AG04449 (cell line): ENCODE measurements at regions not wholly inside any gene's neighbourhood (a gene's known extent, or its start where the extent isn't known, plus 50 kb on each side); places are given as distances from the start of the nearest gene placed in this dataset.
"Not testable (repeated sequence)": the region's sequence is repeated elsewhere in the genome, so short reads cannot be mapped to it uniquely, and the experiment has no call there.

Experiments used
- CTCF ChIA-PET: fragments of 350-600 bp; formaldehyde crosslinking; extraction: SDS; loops from one replicate; lab custom pipeline; 2021; ENCODE audit warnings: antibody characterized with exemption; lab: Yijun Ruan, JAX
- POLR2A ChIA-PET: fragments of 400-600, 350-600 bp; formaldehyde crosslinking; extraction: SDS; loops from one replicate; lab custom pipeline; 2020; ENCODE audit warnings: antibody characterized with exemption, inconsistent platforms; lab: Yijun Ruan, JAX
- DNase-seq: peaks from one replicate; pipeline ENCODE4 v3.0.0-alpha.2; 2010; ENCODE audit warnings: low read depth, low spot score
- H3K4me3 ChIP-seq: 2 replicates; pipeline ENCODE4 v1.5.1; 2011; ENCODE audit warnings: low read depth, mild to moderate bottlenecking, control low read depth, low read length
- CTCF ChIP-seq: IDR thresholded peaks from one replicate; pipeline ENCODE4 v1.5.1; 2011; ENCODE audit warnings: mild to moderate bottlenecking, moderate library complexity, low read length, control low read depth, inconsistent platforms; ENCODE audit not compliant: insufficient read depth; ENCODE audit errors: missing control alignments

- no peak overlapping the region for H3K4me3 ChIP-seq
- TF ChIP-seq CTCF = no peak
- ChIA-PET POLR2A (no interaction called here), CTCF (no interaction called here)
- DNase-seq = no peak
These were observed 168.5 kb downstream of the NPIPB11 start for GRCh38 chr16:29237971-29238370.

GRCh38 chr16:29237495-29237894 lies 169.0 kb downstream of the NPIPB11 start:
- POLR2A ChIA-PET, CTCF ChIA-PET, DNase-seq, H3K4me3 ChIP-seq: not testable (repeated sequence)

GRCh38 chr16:29237023-29237422 lies 169.5 kb downstream of the NPIPB11 start:
- CTCF ChIA-PET, H3K4me3 ChIP-seq, DNase-seq, POLR2A ChIA-PET: not testable (repeated sequence)

- H3K4me3 ChIP-seq, POLR2A ChIA-PET, DNase-seq: not testable (repeated sequence)
- CTCF ChIA-PET = interaction anchor here (1.4 kb wide), 1 partner anchor 121 kb away, joined by 3 read pairs; no protein-coding TSS in a partner anchor
These were observed 170.6 kb downstream of the NPIPB11 start for GRCh38 chr16:29235836-29236370.

- POLR2A ChIA-PET, H3K4me3 ChIP-seq, DNase-seq: not testable (repeated sequence)
- CTCF ChIA-PET = interaction anchor here (1.4 kb wide), 1 partner anchor 120 kb away, joined by 3 read pairs; no protein-coding TSS in a partner anchor
These were observed 171.8 kb downstream of the NPIPB11 start for GRCh38 chr16:29234536-29235275.

- POLR2A ChIA-PET, DNase-seq, CTCF ChIA-PET, H3K4me3 ChIP-seq: not testable (repeated sequence)
These were observed 172.7 kb downstream of the NPIPB11 start for GRCh38 chr16:29233705-29234404.

- CTCF ChIA-PET = no interaction called here
- DNase-seq = no peak
- POLR2A ChIA-PET = no interaction called here
These were observed 173.5 kb downstream of the NPIPB11 start for GRCh38 chr16:29232811-29233704.

GRCh38 chr16:29232160-29232705 lies 174.3 kb downstream of the NPIPB11 start:
- POLR2A ChIA-PET, DNase-seq, CTCF ChIA-PET, H3K4me3 ChIP-seq: not testable (repeated sequence)

More at GRCh38 chr16:29232811-29233704, 173.5 kb downstream of the NPIPB11 start:
- H3K4me3 ChIP-seq = no peak overlapping the region
- TF ChIP-seq CTCF = no peak

GRCh38 chr16:29231244-29231643 lies 175.3 kb downstream of the NPIPB11 start:
- ChIA-PET POLR2A (no interaction called here), CTCF (no interaction called here)
- TF ChIP-seq CTCF = no peak
- H3K4me3 ChIP-seq = no peak overlapping the region
- DNase-seq = no peak
